ENCODE measurements at regions not wholly inside any gene's neighbourhood (a gene's known extent, or its start where the extent isn't known, plus 50 kb on each side); places are given as distances from the start of the nearest gene placed in this dataset.
"Not testable (repeated sequence)": the region's sequence is repeated elsewhere in the genome, so short reads cannot be mapped to it uniquely, and the experiment has no call there.

DNA sequence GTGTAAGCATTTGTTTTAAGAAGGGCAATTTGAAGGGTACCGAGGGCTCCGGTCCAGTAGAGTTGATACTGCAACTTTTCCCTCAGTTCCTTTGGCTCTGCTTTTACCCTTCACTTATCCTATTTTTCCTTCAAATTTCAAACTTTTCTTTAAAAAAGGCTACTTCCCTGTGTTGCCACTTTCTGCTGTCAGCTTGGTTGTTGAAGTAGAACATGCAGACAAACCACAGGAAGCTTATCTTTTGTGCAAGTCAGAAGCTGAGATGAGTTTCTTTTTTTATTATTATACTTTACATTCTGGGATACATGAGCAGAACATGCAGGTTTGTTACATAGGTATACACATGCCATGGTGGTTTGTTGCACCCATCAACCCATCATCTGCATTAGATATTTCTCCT lies 89.1 kb upstream of the FREM3 start:
- TF ChIP-seq, protein P1, sequence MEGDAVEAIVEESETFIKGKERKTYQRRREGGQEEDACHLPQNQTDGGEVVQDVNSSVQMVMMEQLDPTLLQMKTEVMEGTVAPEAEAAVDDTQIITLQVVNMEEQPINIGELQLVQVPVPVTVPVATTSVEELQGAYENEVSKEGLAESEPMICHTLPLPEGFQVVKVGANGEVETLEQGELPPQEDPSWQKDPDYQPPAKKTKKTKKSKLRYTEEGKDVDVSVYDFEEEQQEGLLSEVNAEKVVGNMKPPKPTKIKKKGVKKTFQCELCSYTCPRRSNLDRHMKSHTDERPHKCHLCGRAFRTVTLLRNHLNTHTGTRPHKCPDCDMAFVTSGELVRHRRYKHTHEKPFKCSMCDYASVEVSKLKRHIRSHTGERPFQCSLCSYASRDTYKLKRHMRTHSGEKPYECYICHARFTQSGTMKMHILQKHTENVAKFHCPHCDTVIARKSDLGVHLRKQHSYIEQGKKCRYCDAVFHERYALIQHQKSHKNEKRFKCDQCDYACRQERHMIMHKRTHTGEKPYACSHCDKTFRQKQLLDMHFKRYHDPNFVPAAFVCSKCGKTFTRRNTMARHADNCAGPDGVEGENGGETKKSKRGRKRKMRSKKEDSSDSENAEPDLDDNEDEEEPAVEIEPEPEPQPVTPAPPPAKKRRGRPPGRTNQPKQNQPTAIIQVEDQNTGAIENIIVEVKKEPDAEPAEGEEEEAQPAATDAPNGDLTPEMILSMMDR (conservative IDR thresholded peaks at IDR 0.05; ENCODE audit: low read depth, low read length) = not testable (repeated sequence)
- not testable (repeated sequence) for TF ChIP-seq EZH2 (IDR thresholded peaks at IDR 0.05; ENCODE audit: borderline replicate concordance, low read depth, low read length, poor library complexity, severe bottlenecking)

All from A673 (cell line).